Cardiac fibroblast (primary cell): ENCODE measurements at regions not wholly inside any gene's neighbourhood (a gene's known extent, or its start where the extent isn't known, plus 50 kb on each side); places are given as distances from the start of the nearest gene placed in this dataset.

Experiments
- DNase-seq, 2 donors: peaks; one replicate each; pipeline versions ENCODE4 v3.0.0 to v3.0.0-alpha.2; 2010; ENCODE audit warnings: low read depth in 2 of 2
- H3K4me3 ChIP-seq, 2 donors: replicated peaks in 1 of 2; 1 replicate in 1 of 2; 2 replicates in 1 of 2; pipeline ENCODE4 v1.5.1; 2011; ENCODE audit warnings: low read depth in 2 of 2, low read length in 2 of 2, mild to moderate bottlenecking in 2 of 2, moderate library complexity in 1 of 2
- CTCF ChIP-seq: IDR thresholded peaks from one replicate; pipeline ENCODE4 v1.5.1; 2011; ENCODE audit warnings: low read depth, mild to moderate bottlenecking, low read length, inconsistent platforms

- no peak overlapping the region for H3K4me3 ChIP-seq
- no peak for DNase-seq
- TF ChIP-seq CTCF: no peak
Measured at GRCh38 chr9:12906646-12907045, 131.8 kb downstream of the LURAP1L start.

- TF ChIP-seq CTCF: no peak
- DNase-seq: no peak
- no peak overlapping the region for H3K4me3 ChIP-seq
Measured at GRCh38 chr9:12908895-12909294, 134.1 kb downstream of the LURAP1L start.

GRCh38 chr9:12915366-12915954 is 140.6 kb downstream of the LURAP1L start:
- TF ChIP-seq CTCF: no peak
- no peak for DNase-seq
- H3K4me3 ChIP-seq: no peak overlapping the region

- TF ChIP-seq CTCF: no peak
- H3K4me3 ChIP-seq: no peak overlapping the region
- DNase-seq: peak; percentile 53 to 69
Measured at GRCh38 chr9:12916042-12916441, 141.2 kb downstream of the LURAP1L start.

- DNase-seq: no peak
- no peak overlapping the region for H3K4me3 ChIP-seq
- TF ChIP-seq CTCF: no peak
Measured at GRCh38 chr9:12920437-12920836, 145.6 kb downstream of the LURAP1L start.

GRCh38 chr9:12921621-12922020 is 146.8 kb downstream of the LURAP1L start:
- H3K4me3 ChIP-seq: no peak overlapping the region
- DNase-seq: no peak
- TF ChIP-seq CTCF: no peak

- TF ChIP-seq CTCF: no peak
- DNase-seq: peak in 1 of 2 donors; percentile 23
- H3K4me3 ChIP-seq: no peak overlapping the region
Measured at GRCh38 chr9:12922224-12922866, 147.5 kb downstream of the LURAP1L start.
